Lower leg skin (tissue), 4 donors: ENCODE measurements at regions not wholly inside any gene's neighbourhood (a gene's known extent, or its start where the extent isn't known, plus 50 kb on each side); places are given as distances from the start of the nearest gene placed in this dataset.

Source experiments
- DNase-seq, 2 donors: peaks; one replicate each; pipeline ENCODE4 v3.0.0-alpha.2; 2019; ENCODE audit warnings: low spot score in 2 of 2
- H3K4me3 ChIP-seq: fragments of 200-600 bp; sonication (generic); 2 replicates; pipeline ENCODE4 v1.5.1; 2017; ENCODE audit warnings: mild to moderate bottlenecking, low read depth; ENCODE audit not compliant: poor library complexity, severe bottlenecking
- CTCF ChIP-seq, 3 donors: fragments of 450-650 bp; IDR thresholded peaks; one replicate each; pipeline ENCODE4 v1.5.1; 2016; ENCODE audit warnings: antibody characterized with exemption in 3 of 3, mild to moderate bottlenecking in 3 of 3, moderate library complexity in 2 of 3
- POLR2A ChIP-seq, 2 donors: fragments of 450-650 bp; IDR thresholded peaks; one replicate each; pipeline ENCODE4 v1.6.1; 2016 to 2017; ENCODE audit warnings: antibody characterized with exemption in 2 of 2, mild to moderate bottlenecking in 1 of 2, moderate library complexity in 1 of 2
- WGBS, 2 donors: methylation state at CpG; one replicate each; pipeline ENCODE4 v1.1.5; 2018; 5-methylcytosine and 5-hydroxymethylcytosine counted together
- intact Hi-C: fragments of 100-400 bp; cut with DNase I; formaldehyde crosslinking; loops from one replicate; pipeline ENCODE4 v1.15.0; 2023; ENCODE audit warnings: low total_unique reads

GRCh38 chr4:23268072-23268771 lies 575.5 kb downstream of the GBA3 start:
- TF ChIP-seq CTCF (IDR thresholded peaks at IDR 0.05), result no peak
- no peak for TF ChIP-seq POLR2A (IDR thresholded peaks at IDR 0.05)
- DNase-seq, result no peak
- WGBS, 2 donors, result 74 to 77% methylated on average over 3 of the region's 3 CpGs
- H3K4me3 ChIP-seq, result no peak overlapping the region
- intact Hi-C loops, result no loop called here

DNA sequence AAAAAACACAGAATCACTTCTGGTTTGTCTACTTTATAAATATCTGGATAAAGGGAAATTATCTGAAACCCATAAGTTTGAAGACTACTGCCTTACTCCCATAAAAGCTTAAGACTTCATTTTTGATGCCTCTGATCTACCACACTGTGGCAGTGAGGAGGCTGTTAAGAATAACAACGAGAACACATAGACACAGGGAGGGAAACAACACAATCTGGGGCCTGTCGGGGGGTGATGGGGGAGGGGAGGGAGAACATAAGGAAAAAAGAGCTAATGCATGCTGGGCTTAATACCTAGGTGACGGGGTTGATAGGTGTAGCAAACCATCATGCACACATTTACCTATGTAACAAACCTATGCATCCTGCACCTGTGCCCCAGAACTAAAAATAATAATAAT lies 573.7 kb downstream of the GBA3 start:
- intact Hi-C loops, result no loop called here
- TF ChIP-seq CTCF (IDR thresholded peaks at IDR 0.05), result no peak
- no peak overlapping the region for H3K4me3 ChIP-seq
- 61 to 71% methylated on average over 3 of the region's 3 CpGs for WGBS, 2 donors
- no peak for DNase-seq

- DNase-seq, result no peak
- TF ChIP-seq POLR2A (IDR thresholded peaks at IDR 0.05), result no peak
- TF ChIP-seq CTCF (IDR thresholded peaks at IDR 0.05), result no peak
- intact Hi-C loops, result no loop called here
- H3K4me3 ChIP-seq, result no peak overlapping the region
- 95 to 96% methylated on average over 1 of the region's 1 CpG for WGBS, 2 donors
Observed at GRCh38 chr4:23260511-23260910, 567.8 kb downstream of the GBA3 start.

DNA sequence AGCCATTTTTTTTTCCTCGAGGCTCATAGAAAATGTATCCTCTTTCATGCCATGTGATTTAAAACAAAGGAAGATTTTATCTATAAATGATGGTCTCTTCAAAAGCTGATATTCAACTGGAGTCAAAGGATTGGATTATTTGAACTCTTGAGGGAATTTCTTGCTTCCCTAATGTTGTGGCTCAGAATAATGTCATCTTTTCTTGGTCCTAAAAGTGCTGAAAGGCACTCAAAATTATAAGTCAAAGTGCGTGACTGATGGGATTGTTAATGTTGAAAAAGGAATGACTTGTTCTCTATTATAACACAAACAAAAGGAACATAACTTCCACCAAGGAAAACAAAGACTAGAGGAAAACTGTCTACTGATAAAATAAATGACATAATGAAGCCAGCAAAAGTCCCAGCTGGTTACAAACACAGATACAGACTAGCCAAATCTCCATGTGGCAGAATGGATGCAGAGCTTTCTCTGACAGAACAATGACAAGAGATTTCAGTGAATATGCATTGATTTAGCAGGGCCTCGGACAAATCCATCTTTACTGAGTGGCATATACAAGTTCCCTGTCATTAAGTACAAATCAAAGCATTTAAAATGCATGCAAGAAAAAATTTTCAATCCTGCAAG lies 552.6 kb downstream of the GBA3 start:
- WGBS, 2 donors, result 69 to 70% methylated on average over 3 of the region's 3 CpGs
- TF ChIP-seq CTCF (IDR thresholded peaks at IDR 0.05) (no peak), POLR2A (IDR thresholded peaks at IDR 0.05) (no peak)
- no peak overlapping the region for H3K4me3 ChIP-seq
- DNase-seq, result no peak
- intact Hi-C loops, result no loop called here

- intact Hi-C loops, result no loop called here
- no peak overlapping the region for H3K4me3 ChIP-seq
- WGBS, 2 donors, result 54 to 62% methylated on average over 2 of the region's 2 CpGs
- TF ChIP-seq POLR2A (IDR thresholded peaks at IDR 0.05), result no peak
- no peak for TF ChIP-seq CTCF (IDR thresholded peaks at IDR 0.05)
- DNase-seq, result no peak
Observed at GRCh38 chr4:23242962-23243361, 550.2 kb downstream of the GBA3 start.

DNA sequence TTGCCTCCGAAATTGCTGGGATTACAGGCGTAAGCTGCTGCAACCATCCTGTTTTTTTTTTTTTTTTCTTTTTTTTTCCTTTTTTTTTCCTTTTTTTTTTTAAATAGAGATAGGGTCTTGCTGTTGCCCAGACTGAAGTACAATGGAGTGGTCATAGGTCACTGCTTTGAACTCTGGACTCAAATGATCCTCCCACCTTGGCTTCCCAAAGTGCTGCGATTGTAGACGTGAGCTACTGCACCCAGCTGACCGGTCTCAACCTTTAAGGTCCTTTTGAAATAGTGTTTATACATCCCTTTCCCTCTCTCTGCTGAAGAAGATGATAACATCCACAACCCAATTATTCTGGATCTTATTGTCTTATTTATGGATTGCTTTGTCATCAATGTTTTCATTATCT lies 548.7 kb downstream of the GBA3 start:
- WGBS, 2 donors, result 90 to 95% methylated on average over 5 of the region's 5 CpGs
- intact Hi-C loops, result no loop called here

More for the DNA sequence above, 548.7 kb downstream of the GBA3 start:
- TF ChIP-seq POLR2A (IDR thresholded peaks at IDR 0.05) (no peak), CTCF (IDR thresholded peaks at IDR 0.05) (no peak)
- no peak overlapping the region for H3K4me3 ChIP-seq
- DNase-seq, result no peak
